GM23248 (cell line): ENCODE measurements at regions not wholly inside any gene's neighbourhood (a gene's known extent, or its start where the extent isn't known, plus 50 kb on each side); places are given as distances from the start of the nearest gene placed in this dataset.

ENCODE experiments used
- EZH2 ChIP-seq: fragments of 200-600 bp; sonication (generic); IDR thresholded peaks from 2 replicates; pipeline ENCODE4 v1.6.1; 2018; ENCODE audit warnings: antibody characterized with exemption, mild to moderate bottlenecking; ENCODE audit not compliant: insufficient read depth, poor library complexity, severe bottlenecking
- EZH2phosphoT487 ChIP-seq: fragments of 200-600 bp; sonication (generic); IDR thresholded peaks from 2 replicates; pipeline ENCODE4 v1.6.1; 2018; ENCODE audit warnings: antibody characterized with exemption, moderate library complexity, mild to moderate bottlenecking, low read depth; ENCODE audit not compliant: insufficient read depth

DNA sequence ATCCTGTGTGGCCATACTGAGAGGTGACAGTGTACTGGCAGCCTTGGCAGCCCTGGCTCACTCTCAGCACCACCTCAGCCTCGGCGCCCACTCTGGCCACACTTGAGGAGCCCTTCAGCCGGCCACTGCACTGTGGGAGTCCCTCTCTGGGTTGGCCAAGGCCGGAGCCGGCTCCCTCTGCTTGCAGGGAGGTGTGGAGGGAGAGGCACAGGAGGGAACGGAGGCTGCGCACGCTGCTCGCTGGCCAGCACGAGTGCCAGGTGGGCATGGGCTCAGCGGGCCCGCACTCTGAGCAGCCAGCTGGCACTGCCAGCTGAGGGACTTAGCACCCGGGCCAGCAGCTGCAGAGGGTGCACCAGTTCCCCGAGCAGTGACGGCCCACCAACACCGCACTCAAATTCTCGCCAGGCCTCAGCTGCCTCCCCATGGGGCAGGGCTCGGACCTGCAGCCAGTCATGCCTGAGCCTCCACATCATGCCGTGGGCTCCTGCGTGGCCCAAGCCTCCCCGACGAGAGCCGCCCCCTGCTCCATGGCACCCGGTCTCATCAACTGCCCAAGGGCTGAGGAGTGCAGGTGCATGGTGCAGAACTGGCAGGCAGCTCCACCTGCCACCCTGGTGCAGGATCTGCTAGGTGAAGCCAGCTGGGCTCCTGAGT lies 184.4 kb upstream of the TOX3 start:
- TF ChIP-seq EZH2 = no peak
- TF ChIP-seq EZH2phosphoT487 = no peak
